ENCODE measurements at regions not wholly inside any gene's neighbourhood (a gene's known extent, or its start where the extent isn't known, plus 50 kb on each side); places are given as distances from the start of the nearest gene placed in this dataset.

GRCh38 chr7:156079156-156079555 is 266.9 kb upstream of the SHH start:
- Histone ChIP-seq H3K4me1 (ENCODE audit: insufficient read depth, low read length) (no peaks in the 10 kb centered on the region), H3K4me2 (ENCODE audit: low read depth, low read length) (no peak overlapping the region), H3K79me2 (ENCODE audit: insufficient read depth, low read length) (no peaks in the 10 kb centered on the region), H4K20me1 (ENCODE audit: insufficient read depth, low read length) (no peaks in the 10 kb centered on the region), H2AFZ (ENCODE audit: low read length) (no peak overlapping the region), H3K9me3 (ENCODE audit: low read length) (no peaks in the 10 kb centered on the region), H3K9ac (ENCODE audit: insufficient read depth, low read depth, low read length) (no peak overlapping the region), H3K27ac (ENCODE audit: extremely low read length, insufficient read depth, low read length) (no peak overlapping the region), H3K36me3 (replicated peaks in 1 of 2; ENCODE audit: control insufficient read depth in 1 of 2, insufficient read depth in 2 of 2, low read length in 2 of 2) (no peaks in the 10 kb centered on the region), H3K4me3 (replicated peaks in 1 of 3; ENCODE audit: insufficient read depth in 1 of 3, low read depth in 2 of 3, low read length in 3 of 3) (no peak overlapping the region), H3K27me3 (ENCODE audit: control insufficient read depth in 1 of 2, insufficient read depth in 2 of 2, low read length in 2 of 2) (peaks cover 1 to 43% of the 10 kb centered on the region in 2 experiments; a peak in 3 of 5 replicates)
- FAIRE-seq (no peak), ATAC-seq (no peak), DNase-seq (ENCODE audit: low spot score) (no peak)
- no TSS peak for BruUV-seq (replicated peaks)
- intact Hi-C loops (cut with micrococcal nuclease; ENCODE audit: unreplicated experiment) (no loop called here), in situ Hi-C loops (cut with HindIII; ENCODE audit: extremely low pct_ligation_motif_present, low pct_unique_long_range_greater_than_20kb) (no loop called here)
- 47% methylated on average over 12 of the region's 15 CpGs for WGBS (ENCODE audit: low lambda C conversion rate)
- TF ChIP-seq ZNF251 (CRISPR knock-in tag; IDR thresholded peaks at IDR 0.05) (no peak), EZH2 (conservative IDR thresholded peaks at IDR 0.05; ENCODE audit: low read depth, low read length) (no peak), NFE2L1 (CRISPR knock-in tag; IDR thresholded peaks at IDR 0.05; ENCODE audit: borderline replicate concordance) (no peak), ZNF20 (CRISPR knock-in tag; IDR thresholded peaks at IDR 0.05) (no peak), ZBTB10 (CRISPR knock-in tag; IDR thresholded peaks at IDR 0.05; ENCODE audit: borderline replicate concordance) (no peak), GPBP1L1 (CRISPR knock-in tag; IDR thresholded peaks at IDR 0.05) (no peak), ZNF280B (CRISPR knock-in tag; IDR thresholded peaks at IDR 0.05; ENCODE audit: borderline replicate concordance) (no peak), ZFP91 (CRISPR knock-in tag; IDR thresholded peaks at IDR 0.05; ENCODE audit: borderline replicate concordance) (no peak)
- ChIA-PET POLR2A (no interaction called here), CTCF (ENCODE audit: low intra/inter-chr PET ratio, low total read pairs) (no interaction called here)

All from HepG2 (cell line).